ENCODE measurements at regions not wholly inside any gene's neighbourhood (a gene's known extent, or its start where the extent isn't known, plus 50 kb on each side); places are given as distances from the start of the nearest gene placed in this dataset.

- DNase-seq (ENCODE audit: low read depth) = no peak
Measured at GRCh38 chr1:90200646-90201205, 205.8 kb downstream of the ZNF326 start.

GRCh38 chr1:90198616-90199332 is 203.9 kb downstream of the ZNF326 start:
- no peak for DNase-seq (ENCODE audit: low read depth)

- no peak for DNase-seq (ENCODE audit: low read depth)
Measured at GRCh38 chr1:90193116-90193515, 198.2 kb downstream of the ZNF326 start.

- DNase-seq (ENCODE audit: low read depth) = no peak
Measured at GRCh38 chr1:90192408-90192807, 197.5 kb downstream of the ZNF326 start.

- no peak for DNase-seq (ENCODE audit: low read depth)
Measured at GRCh38 chr1:90190523-90190922, 195.6 kb downstream of the ZNF326 start.

GRCh38 chr1:90189889-90190288 is 195.0 kb downstream of the ZNF326 start:
- no peak for DNase-seq (ENCODE audit: low read depth)

- no peak for DNase-seq (ENCODE audit: low read depth)
Measured at GRCh38 chr1:90187323-90187585, 192.3 kb downstream of the ZNF326 start.

GRCh38 chr1:90186506-90187322 is 191.8 kb downstream of the ZNF326 start:
- no peak for DNase-seq (ENCODE audit: low read depth)

- DNase-seq (ENCODE audit: low read depth) = no peak
Measured at GRCh38 chr1:90176530-90176929, 181.6 kb downstream of the ZNF326 start.

GRCh38 chr1:90175490-90176167 is 180.7 kb downstream of the ZNF326 start:
- DNase-seq (ENCODE audit: low read depth) = no peak

GRCh38 chr1:90174246-90174645 is 179.3 kb downstream of the ZNF326 start:
- no peak for DNase-seq (ENCODE audit: low read depth)

GRCh38 chr1:90162216-90162615 is 167.3 kb downstream of the ZNF326 start:
- DNase-seq (ENCODE audit: low read depth) = no peak

- DNase-seq (ENCODE audit: low read depth) = no peak
Measured at GRCh38 chr1:90161625-90162024, 166.7 kb downstream of the ZNF326 start.

- no peak for DNase-seq (ENCODE audit: low read depth)
Measured at GRCh38 chr1:90155721-90156487, 161.0 kb downstream of the ZNF326 start.

- no peak for DNase-seq (ENCODE audit: low read depth)
Measured at GRCh38 chr1:90154711-90155110, 159.8 kb downstream of the ZNF326 start.

- no peak for DNase-seq (ENCODE audit: low read depth)
Measured at GRCh38 chr1:90149101-90149500, 154.2 kb downstream of the ZNF326 start.

- DNase-seq (ENCODE audit: low read depth) = no peak
Measured at GRCh38 chr1:90147093-90147492, 152.2 kb downstream of the ZNF326 start.

GRCh38 chr1:90144820-90145219 is 149.9 kb downstream of the ZNF326 start:
- no peak for DNase-seq (ENCODE audit: low read depth)

- no peak for DNase-seq (ENCODE audit: low read depth)
Measured at GRCh38 chr1:90143591-90143990, 148.7 kb downstream of the ZNF326 start.

GRCh38 chr1:90142697-90143096 is 147.8 kb downstream of the ZNF326 start:
- DNase-seq (ENCODE audit: low read depth) = no peak

GRCh38 chr1:90139837-90140236 is 144.9 kb downstream of the ZNF326 start:
- no peak for DNase-seq (ENCODE audit: low read depth)

GRCh38 chr1:90135286-90135685 is 140.4 kb downstream of the ZNF326 start:
- DNase-seq (ENCODE audit: low read depth) = no peak
